Osteocyte (in vitro differentiated cells): ENCODE measurements at regions not wholly inside any gene's neighbourhood (a gene's known extent, or its start where the extent isn't known, plus 50 kb on each side); places are given as distances from the start of the nearest gene placed in this dataset.

ENCODE experiments used
- DNase-seq: peaks from one replicate; pipeline ENCODE4 v3.0.0; 2021; ENCODE audit warnings: mixed read lengths; ENCODE audit not compliant: unreplicated experiment; ENCODE audit errors: extremely low spot score
- H3K27ac Mint-ChIP-seq: one replicate; pipeline ENCODE4 v1.8.0; 2021; ENCODE audit warnings: mild to moderate bottlenecking, mixed read lengths; ENCODE audit not compliant: unreplicated experiment
- H3K27me3 Mint-ChIP-seq: one replicate; pipeline ENCODE4 v1.8.0; 2021; ENCODE audit warnings: mixed read lengths; ENCODE audit not compliant: unreplicated experiment
- H3K36me3 Mint-ChIP-seq: one replicate; pipeline ENCODE4 v1.8.0; 2021; ENCODE audit warnings: mixed read lengths; ENCODE audit not compliant: unreplicated experiment
- H3K4me1 Mint-ChIP-seq: one replicate; pipeline ENCODE4 v1.8.0; 2021; ENCODE audit warnings: mixed read lengths; ENCODE audit not compliant: unreplicated experiment
- H3K4me3 Mint-ChIP-seq: one replicate; pipeline ENCODE4 v1.8.0; 2021; ENCODE audit warnings: mild to moderate bottlenecking, moderate library complexity, mixed read lengths; ENCODE audit not compliant: unreplicated experiment
- H3K9me3 Mint-ChIP-seq: one replicate; pipeline ENCODE4 v1.8.0; 2021; ENCODE audit warnings: mixed read lengths; ENCODE audit not compliant: unreplicated experiment
- CTCF ChIP-seq: fragments of 200-600 bp; sonication (generic); IDR thresholded peaks from 2 replicates; pipeline ENCODE4 v1.5.0; 2021; ENCODE audit warnings: antibody characterized with exemption, mild to moderate bottlenecking, moderate library complexity

GRCh38 chr9:33742519-33742918 is 52.8 kb upstream of the PRSS3 start:
- Mint-ChIP-seq H3K36me3 (no peaks in the 10 kb centered on the region), H3K4me1 (peaks cover 7% of the 10 kb centered on the region), H3K4me3 (no peak overlapping the region), H3K27me3 (peaks cover 13% of the 10 kb centered on the region), H3K9me3 (peaks cover 5% of the 10 kb centered on the region), H3K27ac (no peak overlapping the region)
- no peak for TF ChIP-seq CTCF
- DNase-seq: no peak
